ENCODE measurements at regions not wholly inside any gene's neighbourhood (a gene's known extent, or its start where the extent isn't known, plus 50 kb on each side); places are given as distances from the start of the nearest gene placed in this dataset.

GRCh38 chr6:167760979-167761793 is 65.5 kb upstream of the AFDN start (continued):
- TF ChIP-seq ZNF160 (CRISPR knock-in tag; IDR thresholded peaks at IDR 0.05) (0 out of 2 replicates have a peak, but pooled peaks have one; percentile 39), HOXA9 (CRISPR knock-in tag; IDR thresholded peaks at IDR 0.05; ENCODE audit: borderline replicate concordance) (no peak), RBFOX2 (IDR thresholded peaks at IDR 0.05; ENCODE audit: low read depth, low read length) (peak; percentile 61; the same call in 1 of the 2 replicates), UBTF (CRISPR knock-in tag; IDR thresholded peaks at IDR 0.05) (peak; percentile 77), ZNF691 (CRISPR knock-in tag; IDR thresholded peaks at IDR 0.05; ENCODE audit: borderline replicate concordance, low read depth) (peak; percentile 47; the same call in 1 of the 2 replicates), TSC22D2 (CRISPR knock-in tag; IDR thresholded peaks at IDR 0.05; ENCODE audit: borderline replicate concordance) (0 out of 2 replicates have a peak, but pooled peaks have one; percentile 23), PRDM15 (CRISPR knock-in tag; IDR thresholded peaks at IDR 0.05) (no peak), ATAD3A (CRISPR knock-in tag; IDR thresholded peaks at IDR 0.05) (no peak), MTF1 (CRISPR knock-in tag; IDR thresholded peaks at IDR 0.05) (no peak), ZNF570 (CRISPR knock-in tag; IDR thresholded peaks at IDR 0.05; ENCODE audit: borderline replicate concordance) (no peak), NCOR1 (IDR thresholded peaks at IDR 0.05; ENCODE audit: borderline replicate concordance, low read length) (peak; percentile 75), ZBTB37 (CRISPR knock-in tag; IDR thresholded peaks at IDR 0.05) (no peak), REPIN1 (CRISPR knock-in tag; IDR thresholded peaks at IDR 0.05; ENCODE audit: borderline replicate concordance, low read depth) (no peak), SNRNP70 (IDR thresholded peaks at IDR 0.05; ENCODE audit: low read depth, low read length) (no peak), ZNF451 (CRISPR knock-in tag; IDR thresholded peaks at IDR 0.05) (no peak), ATF7 (IDR thresholded peaks at IDR 0.05) (no peak), ATF7 (CRISPR knock-in tag; IDR thresholded peaks at IDR 0.05) (peak; percentile 27; the same call in 1 of the 2 replicates), ZNF350 (CRISPR knock-in tag; IDR thresholded peaks at IDR 0.05; ENCODE audit: borderline replicate concordance, low read depth) (no peak; the same call in none of the 2 replicates), TIGD3 (CRISPR knock-in tag; IDR thresholded peaks at IDR 0.05; ENCODE audit: borderline replicate concordance) (0 out of 2 replicates have a peak, but pooled peaks have one; percentile 76)
